ENCODE measurements at regions not wholly inside any gene's neighbourhood (a gene's known extent, or its start where the extent isn't known, plus 50 kb on each side); places are given as distances from the start of the nearest gene placed in this dataset.

GRCh38 chr18:77818328-77818727 lies 568.7 kb downstream of the GALR1 start:
- H3K4me2 ChIP-seq, result no peak overlapping the region
- H3K27ac ChIP-seq, result no peak overlapping the region
- no peaks in the 10 kb centered on the region for H3K79me2 ChIP-seq (ENCODE audit: insufficient read depth, low read depth)
- no peak overlapping the region for H3K9ac ChIP-seq
- TF ChIP-seq, protein P1, sequence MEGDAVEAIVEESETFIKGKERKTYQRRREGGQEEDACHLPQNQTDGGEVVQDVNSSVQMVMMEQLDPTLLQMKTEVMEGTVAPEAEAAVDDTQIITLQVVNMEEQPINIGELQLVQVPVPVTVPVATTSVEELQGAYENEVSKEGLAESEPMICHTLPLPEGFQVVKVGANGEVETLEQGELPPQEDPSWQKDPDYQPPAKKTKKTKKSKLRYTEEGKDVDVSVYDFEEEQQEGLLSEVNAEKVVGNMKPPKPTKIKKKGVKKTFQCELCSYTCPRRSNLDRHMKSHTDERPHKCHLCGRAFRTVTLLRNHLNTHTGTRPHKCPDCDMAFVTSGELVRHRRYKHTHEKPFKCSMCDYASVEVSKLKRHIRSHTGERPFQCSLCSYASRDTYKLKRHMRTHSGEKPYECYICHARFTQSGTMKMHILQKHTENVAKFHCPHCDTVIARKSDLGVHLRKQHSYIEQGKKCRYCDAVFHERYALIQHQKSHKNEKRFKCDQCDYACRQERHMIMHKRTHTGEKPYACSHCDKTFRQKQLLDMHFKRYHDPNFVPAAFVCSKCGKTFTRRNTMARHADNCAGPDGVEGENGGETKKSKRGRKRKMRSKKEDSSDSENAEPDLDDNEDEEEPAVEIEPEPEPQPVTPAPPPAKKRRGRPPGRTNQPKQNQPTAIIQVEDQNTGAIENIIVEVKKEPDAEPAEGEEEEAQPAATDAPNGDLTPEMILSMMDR (conservative IDR thresholded peaks at IDR 0.05; ENCODE audit: low read depth, low read length), result no peak
- no peak overlapping the region for H3K4me3 ChIP-seq (IDR thresholded peaks at IDR 0.05; ENCODE audit: insufficient read depth, low read depth, low read length)
- no peak overlapping the region for H2AFZ ChIP-seq (ENCODE audit: low read depth)
- H4K20me1 ChIP-seq (ENCODE audit: insufficient read depth), result no peaks in the 10 kb centered on the region
- peaks cover 17% of the 10 kb centered on the region for H3K4me1 ChIP-seq (ENCODE audit: low read depth, poor library complexity, severe bottlenecking)
- no peaks in the 10 kb centered on the region for H3K36me3 ChIP-seq (ENCODE audit: insufficient read depth)
- H3K27me3 ChIP-seq (ENCODE audit: insufficient read depth, low read depth), result no peaks in the 10 kb centered on the region

- Histone ChIP-seq H2AFZ (ENCODE audit: low read depth) (no peak overlapping the region), H3K36me3 (ENCODE audit: insufficient read depth) (no peaks in the 10 kb centered on the region), H3K79me2 (ENCODE audit: insufficient read depth, low read depth) (no peaks in the 10 kb centered on the region), H4K20me1 (ENCODE audit: insufficient read depth) (no peaks in the 10 kb centered on the region), H3K9ac (no peak overlapping the region), H3K4me2 (no peak overlapping the region), H3K4me3 (IDR thresholded peaks at IDR 0.05; ENCODE audit: insufficient read depth, low read depth, low read length) (no peak overlapping the region), H3K27me3 (ENCODE audit: insufficient read depth, low read depth) (no peaks in the 10 kb centered on the region), H3K4me1 (ENCODE audit: low read depth, poor library complexity, severe bottlenecking) (peaks cover 8% of the 10 kb centered on the region), H3K27ac (no peak overlapping the region)
- TF ChIP-seq, protein P1 (conservative IDR thresholded peaks at IDR 0.05; ENCODE audit: low read depth, low read length), result no peak
These were observed 570.8 kb downstream of the GALR1 start for GRCh38 chr18:77820472-77820871.

GRCh38 chr18:77821892-77822291 lies 572.2 kb downstream of the GALR1 start:
- H3K4me2 ChIP-seq, result no peak overlapping the region
- H3K27me3 ChIP-seq (ENCODE audit: insufficient read depth, low read depth), result no peaks in the 10 kb centered on the region
- no peaks in the 10 kb centered on the region for H3K4me1 ChIP-seq (ENCODE audit: low read depth, poor library complexity, severe bottlenecking)
- no peaks in the 10 kb centered on the region for H4K20me1 ChIP-seq (ENCODE audit: insufficient read depth)
- H3K27ac ChIP-seq, result no peak overlapping the region
- H3K79me2 ChIP-seq (ENCODE audit: insufficient read depth, low read depth), result no peaks in the 10 kb centered on the region
- no peaks in the 10 kb centered on the region for H3K36me3 ChIP-seq (ENCODE audit: insufficient read depth)
- no peak overlapping the region for H2AFZ ChIP-seq (ENCODE audit: low read depth)
- H3K9ac ChIP-seq, result no peak overlapping the region
- H3K4me3 ChIP-seq (IDR thresholded peaks at IDR 0.05; ENCODE audit: insufficient read depth, low read depth, low read length), result no peak overlapping the region
- TF ChIP-seq, protein P1 (conservative IDR thresholded peaks at IDR 0.05; ENCODE audit: low read depth, low read length), result no peak

- no peaks in the 10 kb centered on the region for H3K27me3 ChIP-seq (ENCODE audit: insufficient read depth, low read depth)
- TF ChIP-seq, protein P1 (conservative IDR thresholded peaks at IDR 0.05; ENCODE audit: low read depth, low read length), result no peak
- no peaks in the 10 kb centered on the region for H3K79me2 ChIP-seq (ENCODE audit: insufficient read depth, low read depth)
- no peak overlapping the region for H3K9ac ChIP-seq
- H3K36me3 ChIP-seq (ENCODE audit: insufficient read depth), result no peaks in the 10 kb centered on the region
- no peak overlapping the region for H2AFZ ChIP-seq (ENCODE audit: low read depth)
- no peak overlapping the region for H3K4me3 ChIP-seq (IDR thresholded peaks at IDR 0.05; ENCODE audit: insufficient read depth, low read depth, low read length)
- H4K20me1 ChIP-seq (ENCODE audit: insufficient read depth), result no peaks in the 10 kb centered on the region
- H3K27ac ChIP-seq, result no peak overlapping the region
- H3K4me2 ChIP-seq, result no peak overlapping the region
- H3K4me1 ChIP-seq (ENCODE audit: low read depth, poor library complexity, severe bottlenecking), result no peaks in the 10 kb centered on the region
These were observed 573.0 kb downstream of the GALR1 start for GRCh38 chr18:77822632-77823031.

Data from KMS-11 (cell line).